Urinary bladder (tissue), 3 donors: ENCODE measurements at regions not wholly inside any gene's neighbourhood (a gene's known extent, or its start where the extent isn't known, plus 50 kb on each side); places are given as distances from the start of the nearest gene placed in this dataset.
"Not testable (repeated sequence)": the region's sequence is repeated elsewhere in the genome, so short reads cannot be mapped to it uniquely, and the experiment has no call there.

ENCODE experiments used
- DNase-seq: peaks from one replicate; pipeline ENCODE4 v3.0.0-alpha.2; 2015; ENCODE audit errors: extremely low spot score
- H3K27ac ChIP-seq: one replicate; pipeline ENCODE4 v1.5.1; 2013; ENCODE audit warnings: low read depth, mild to moderate bottlenecking, moderate library complexity
- H3K36me3 ChIP-seq: one replicate; pipeline ENCODE4 v1.6.1; 2013; ENCODE audit warnings: mild to moderate bottlenecking, moderate library complexity; ENCODE audit not compliant: insufficient read depth
- H3K4me1 ChIP-seq: one replicate; pipeline ENCODE4 v1.6.1; 2013; ENCODE audit warnings: mild to moderate bottlenecking, moderate library complexity; ENCODE audit not compliant: insufficient read depth
- H3K4me3 ChIP-seq: one replicate; pipeline ENCODE4 v1.5.1; 2013; ENCODE audit warnings: low read depth, low read length
- WGBS: extraction: QIAGEN DNeasy Blood & Tissue Kit; methylation state at CpG from one replicate; pipeline ENCODE4 v1.1.7; 2013; 5-methylcytosine and 5-hydroxymethylcytosine counted together
- donor health status: healthy with polysubstance abuse.
- donor health status: healthy.

- no peaks in the 10 kb centered on the region for H3K4me1 ChIP-seq
- no peak overlapping the region for H3K27ac ChIP-seq
- DNase-seq = no peak
- H3K4me3 ChIP-seq = no peak overlapping the region
- H3K36me3 ChIP-seq = no peaks in the 10 kb centered on the region
- WGBS = 42% methylated on average over 3 of the region's 3 CpGs
Measured at GRCh38 chr14:97058074-97058467, 260.9 kb downstream of the VRK1 start.

GRCh38 chr14:97058589-97058988, 261.4 kb downstream of the VRK1 start:
- WGBS = 68% methylated on average over 2 of the region's 2 CpGs
- no peak for DNase-seq
- H3K4me3 ChIP-seq = no peak overlapping the region

GRCh38 chr14:97061198-97061597, 264.0 kb downstream of the VRK1 start:
- H3K4me3 ChIP-seq = no peak overlapping the region
- no peak overlapping the region for H3K27ac ChIP-seq
- WGBS = 89% methylated on average over 14 of the region's 14 CpGs
- no peaks in the 10 kb centered on the region for H3K36me3 ChIP-seq
- DNase-seq = no peak
- H3K4me1 ChIP-seq = no peaks in the 10 kb centered on the region

More at GRCh38 chr14:97058589-97058988, 261.4 kb downstream of the VRK1 start:
- Histone ChIP-seq H3K36me3 (no peaks in the 10 kb centered on the region), H3K4me1 (no peaks in the 10 kb centered on the region), H3K27ac (no peak overlapping the region)

GRCh38 chr14:97061714-97062113, 264.5 kb downstream of the VRK1 start:
- Histone ChIP-seq H3K4me3 (no peak overlapping the region), H3K36me3 (no peaks in the 10 kb centered on the region), H3K27ac (no peak overlapping the region), H3K4me1 (no peaks in the 10 kb centered on the region)
- no peak for DNase-seq
- 89% methylated on average over 1 of the region's 1 CpG for WGBS

DNA sequence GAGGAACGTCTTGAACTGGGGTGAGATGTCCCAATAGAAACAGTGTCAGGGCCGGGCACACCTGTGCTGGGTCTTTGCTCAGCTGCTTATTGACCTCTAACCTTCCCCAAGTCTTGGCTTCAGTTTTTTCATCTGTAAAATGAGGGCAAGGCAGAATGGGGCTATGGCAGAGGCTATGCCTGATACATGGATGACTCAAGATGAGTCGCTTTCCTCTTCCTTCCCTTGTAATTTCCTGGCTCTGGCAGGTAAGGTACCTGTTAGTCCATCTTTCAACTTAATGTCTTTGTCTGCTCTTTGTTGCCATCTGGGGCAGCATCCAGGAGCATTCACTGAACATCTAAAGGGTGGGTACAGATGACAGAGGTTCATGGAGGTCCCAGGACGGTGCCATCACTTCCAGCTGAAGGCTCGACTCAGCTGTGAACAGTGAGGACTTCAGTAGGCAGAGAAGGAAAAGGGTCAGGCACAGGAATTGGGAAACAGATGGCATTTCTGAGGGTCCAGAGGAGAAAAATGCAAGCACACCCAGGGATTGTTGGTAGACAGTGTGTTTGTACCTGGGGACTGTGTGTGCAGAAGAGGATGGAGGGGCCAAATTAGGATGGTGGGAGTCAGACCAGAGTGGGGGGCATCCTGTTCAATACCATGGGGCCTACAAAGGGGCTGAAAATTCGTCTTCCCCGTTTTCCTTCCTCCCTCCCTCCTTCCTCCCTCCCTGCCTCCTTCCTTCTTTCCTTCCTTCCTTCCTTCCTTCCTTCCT, 268.3 kb downstream of the VRK1 start:
- Histone ChIP-seq H3K4me3 (no peak overlapping the region), H3K4me1 (no peaks in the 10 kb centered on the region), H3K27ac (no peak overlapping the region), H3K36me3 (no peaks in the 10 kb centered on the region)
- WGBS = 73% methylated on average over 7 of the region's 7 CpGs
- no peak for DNase-seq

- DNase-seq = no peak
- no peak overlapping the region for H3K27ac ChIP-seq
- H3K36me3 ChIP-seq = no peaks in the 10 kb centered on the region
- no peak overlapping the region for H3K4me3 ChIP-seq
- no peaks in the 10 kb centered on the region for H3K4me1 ChIP-seq
- WGBS = 59% methylated on average over 6 of the region's 6 CpGs
Measured at GRCh38 chr14:97066068-97066899, 269.1 kb downstream of the VRK1 start.

- H3K4me1 ChIP-seq, H3K4me3 ChIP-seq, DNase-seq, H3K36me3 ChIP-seq, H3K27ac ChIP-seq: not testable (repeated sequence)
- WGBS = 96% methylated on average over 1 of the region's 1 CpG
Measured at GRCh38 chr14:97068293-97068692, 271.1 kb downstream of the VRK1 start.

- Histone ChIP-seq H3K36me3 (no peaks in the 10 kb centered on the region), H3K4me3 (no peak overlapping the region), H3K27ac (no peak overlapping the region), H3K4me1 (no peaks in the 10 kb centered on the region)
- DNase-seq = no peak
- 67% methylated on average over 6 of the region's 6 CpGs for WGBS
Measured at GRCh38 chr14:97070259-97070658, 273.1 kb downstream of the VRK1 start.

- Histone ChIP-seq H3K4me1 (no peaks in the 10 kb centered on the region), H3K27ac (no peak overlapping the region), H3K4me3 (no peak overlapping the region), H3K36me3 (no peaks in the 10 kb centered on the region)
- DNase-seq = no peak
- 72% methylated on average over 8 of the region's 8 CpGs for WGBS
Measured at GRCh38 chr14:97071177-97071576, 274.0 kb downstream of the VRK1 start.

DNA sequence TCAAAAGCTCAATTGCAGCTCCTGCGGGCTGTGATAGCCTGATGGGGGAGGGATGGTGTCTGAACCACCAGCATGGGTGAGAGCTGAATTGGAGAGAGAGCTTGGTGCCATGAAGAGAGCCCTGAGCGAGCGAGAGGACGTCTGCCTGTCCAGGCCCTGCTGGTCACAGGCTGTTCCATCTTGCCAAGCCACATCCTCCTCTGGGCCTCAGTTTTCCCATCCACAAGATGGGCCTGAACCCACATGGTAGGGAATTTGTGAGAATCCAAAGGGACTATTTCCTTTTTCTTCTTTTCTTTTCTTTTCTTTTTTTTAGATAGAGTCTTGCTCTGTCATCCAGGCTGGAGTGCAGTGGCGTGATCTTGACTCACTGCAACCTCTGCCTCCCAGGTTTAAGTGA, 276.4 kb downstream of the VRK1 start:
- Histone ChIP-seq H3K4me1 (no peaks in the 10 kb centered on the region), H3K4me3 (no peak overlapping the region), H3K27ac (no peak overlapping the region), H3K36me3 (no peaks in the 10 kb centered on the region)
- 87% methylated on average over 5 of the region's 5 CpGs for WGBS
- DNase-seq = no peak

DNA sequence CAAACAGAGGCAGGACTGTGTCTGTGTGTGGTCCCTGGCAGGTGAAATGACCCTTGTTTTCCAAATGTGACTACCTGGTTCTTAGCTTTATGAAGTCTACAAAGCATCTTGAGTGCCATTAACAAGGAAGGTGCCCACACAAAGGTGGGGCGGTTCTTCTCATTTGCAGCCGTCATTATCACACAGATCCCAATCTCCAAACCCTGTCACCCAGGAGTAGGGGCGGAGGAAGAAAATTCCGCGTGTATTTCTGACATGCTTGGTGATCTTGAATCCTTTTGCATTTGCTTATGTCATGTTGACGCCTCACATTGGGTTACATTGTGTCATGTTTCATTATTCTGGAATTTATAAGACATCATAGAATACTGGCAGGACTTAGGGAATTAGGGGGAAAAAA, 277.3 kb downstream of the VRK1 start:
- 61% methylated on average over 6 of the region's 6 CpGs for WGBS
- Histone ChIP-seq H3K36me3 (no peaks in the 10 kb centered on the region), H3K27ac (no peak overlapping the region), H3K4me3 (no peak overlapping the region), H3K4me1 (no peaks in the 10 kb centered on the region)
- no peak for DNase-seq

- 41% methylated on average over 6 of the region's 6 CpGs for WGBS
- no peak overlapping the region for H3K27ac ChIP-seq
- DNase-seq = no peak
- H3K4me1 ChIP-seq = no peaks in the 10 kb centered on the region
- H3K36me3 ChIP-seq = no peaks in the 10 kb centered on the region
- H3K4me3 ChIP-seq = no peak overlapping the region
Measured at GRCh38 chr14:97074856-97075255, 277.7 kb downstream of the VRK1 start.

DNA sequence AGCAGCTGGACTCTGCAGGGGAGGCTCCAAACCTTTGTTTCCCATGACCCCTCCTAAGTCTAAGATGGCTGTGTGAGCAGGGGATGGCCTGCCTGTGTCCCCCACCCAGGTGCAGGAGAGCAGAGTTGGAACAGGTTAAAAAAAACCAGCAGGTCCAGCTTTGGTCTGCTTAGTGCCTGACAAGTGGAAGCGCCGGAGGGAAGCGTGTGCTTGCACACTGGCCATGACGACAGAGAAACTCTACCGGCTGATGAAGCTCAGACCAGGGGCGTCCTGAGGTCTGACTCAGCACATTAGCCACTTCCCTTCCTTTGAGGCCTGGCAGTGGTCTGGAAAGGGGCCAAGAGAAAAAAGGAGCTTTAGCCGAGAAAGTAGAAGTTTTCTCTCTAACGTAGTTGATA, 280.1 kb downstream of the VRK1 start:
- Histone ChIP-seq H3K27ac (no peak overlapping the region), H3K36me3 (no peaks in the 10 kb centered on the region), H3K4me1 (no peaks in the 10 kb centered on the region), H3K4me3 (no peak overlapping the region)
- 12% methylated on average over 8 of the region's 8 CpGs for WGBS
- peak; percentile 8 for DNase-seq

- Histone ChIP-seq H3K27ac (no peak overlapping the region), H3K36me3 (no peaks in the 10 kb centered on the region), H3K4me1 (no peaks in the 10 kb centered on the region), H3K4me3 (no peak overlapping the region)
- 85% methylated on average over 4 of the region's 4 CpGs for WGBS
- no peak for DNase-seq
Measured at GRCh38 chr14:97077687-97078086, 280.5 kb downstream of the VRK1 start.
